Parathyroid adenoma (tissue), 2 donors: ENCODE measurements at regions not wholly inside any gene's neighbourhood (a gene's known extent, or its start where the extent isn't known, plus 50 kb on each side); places are given as distances from the start of the nearest gene placed in this dataset.

Experiments
- H2AFZ ChIP-seq: fragments of 300-600 bp; sonication (generic); one replicate; pipeline ENCODE4 v1.7.0; 2017; ENCODE audit warnings: antibody characterized with exemption, mild to moderate bottlenecking
- H3K27ac ChIP-seq: fragments of 300-600 bp; sonication (generic); one replicate; pipeline ENCODE4 v1.7.0; 2017
- H3K27me3 ChIP-seq: fragments of 300-600 bp; sonication (generic); one replicate; pipeline ENCODE4 v1.7.0; 2017; ENCODE audit warnings: low read length; ENCODE audit not compliant: control insufficient read depth, insufficient read depth
- H3K36me3 ChIP-seq: fragments of 300-600 bp; sonication (generic); one replicate; pipeline ENCODE4 v1.7.0; 2017; ENCODE audit warnings: low read length; ENCODE audit not compliant: control insufficient read depth, insufficient read depth
- H3K4me1 ChIP-seq: fragments of 300-600 bp; sonication (generic); one replicate; pipeline ENCODE4 v1.7.0; 2017; ENCODE audit warnings: control low read depth
- H3K4me2 ChIP-seq: fragments of 300-600 bp; sonication (generic); one replicate; pipeline ENCODE4 v1.7.0; 2017; ENCODE audit warnings: low read length
- H3K4me3 ChIP-seq: fragments of 300-600 bp; sonication (generic); one replicate; pipeline ENCODE4 v1.7.0; 2017; ENCODE audit warnings: low read depth, low read length
- H3K79me2 ChIP-seq: fragments of 300-600 bp; sonication (generic); one replicate; pipeline ENCODE4 v1.7.0; 2017; ENCODE audit warnings: control low read depth
- H3K9ac ChIP-seq: fragments of 300-600 bp; sonication (generic); one replicate; pipeline ENCODE4 v1.7.0; 2017; ENCODE audit warnings: mild to moderate bottlenecking
- H3K9me3 ChIP-seq: fragments of 300-600 bp; sonication (generic); one replicate; pipeline ENCODE4 v1.7.0; 2017; ENCODE audit warnings: low read length; ENCODE audit not compliant: control insufficient read depth
- TF ChIP-seq, protein P1 (sequence below): fragments of 300-600 bp; sonication (generic); IDR thresholded peaks from one replicate; pipeline ENCODE4 v1.7.0; 2017; ENCODE audit warnings: antibody characterized with exemption, mild to moderate bottlenecking
- donor health status: primary hyperparathyroidism.

GRCh38 chr14:44422699-44423098 is 84.4 kb downstream of the FSCB start:
- TF ChIP-seq, protein P1, sequence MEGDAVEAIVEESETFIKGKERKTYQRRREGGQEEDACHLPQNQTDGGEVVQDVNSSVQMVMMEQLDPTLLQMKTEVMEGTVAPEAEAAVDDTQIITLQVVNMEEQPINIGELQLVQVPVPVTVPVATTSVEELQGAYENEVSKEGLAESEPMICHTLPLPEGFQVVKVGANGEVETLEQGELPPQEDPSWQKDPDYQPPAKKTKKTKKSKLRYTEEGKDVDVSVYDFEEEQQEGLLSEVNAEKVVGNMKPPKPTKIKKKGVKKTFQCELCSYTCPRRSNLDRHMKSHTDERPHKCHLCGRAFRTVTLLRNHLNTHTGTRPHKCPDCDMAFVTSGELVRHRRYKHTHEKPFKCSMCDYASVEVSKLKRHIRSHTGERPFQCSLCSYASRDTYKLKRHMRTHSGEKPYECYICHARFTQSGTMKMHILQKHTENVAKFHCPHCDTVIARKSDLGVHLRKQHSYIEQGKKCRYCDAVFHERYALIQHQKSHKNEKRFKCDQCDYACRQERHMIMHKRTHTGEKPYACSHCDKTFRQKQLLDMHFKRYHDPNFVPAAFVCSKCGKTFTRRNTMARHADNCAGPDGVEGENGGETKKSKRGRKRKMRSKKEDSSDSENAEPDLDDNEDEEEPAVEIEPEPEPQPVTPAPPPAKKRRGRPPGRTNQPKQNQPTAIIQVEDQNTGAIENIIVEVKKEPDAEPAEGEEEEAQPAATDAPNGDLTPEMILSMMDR, result no peak
- H3K27me3 ChIP-seq, result no peaks in the 10 kb centered on the region
- no peak overlapping the region for H3K9ac ChIP-seq
- no peak overlapping the region for H3K4me3 ChIP-seq
- no peaks in the 10 kb centered on the region for H3K9me3 ChIP-seq
- no peak overlapping the region for H2AFZ ChIP-seq
- H3K79me2 ChIP-seq, result no peaks in the 10 kb centered on the region
- H3K27ac ChIP-seq, result no peak overlapping the region
- no peaks in the 10 kb centered on the region for H3K36me3 ChIP-seq
- no peak overlapping the region for H3K4me2 ChIP-seq
- no peaks in the 10 kb centered on the region for H3K4me1 ChIP-seq

DNA sequence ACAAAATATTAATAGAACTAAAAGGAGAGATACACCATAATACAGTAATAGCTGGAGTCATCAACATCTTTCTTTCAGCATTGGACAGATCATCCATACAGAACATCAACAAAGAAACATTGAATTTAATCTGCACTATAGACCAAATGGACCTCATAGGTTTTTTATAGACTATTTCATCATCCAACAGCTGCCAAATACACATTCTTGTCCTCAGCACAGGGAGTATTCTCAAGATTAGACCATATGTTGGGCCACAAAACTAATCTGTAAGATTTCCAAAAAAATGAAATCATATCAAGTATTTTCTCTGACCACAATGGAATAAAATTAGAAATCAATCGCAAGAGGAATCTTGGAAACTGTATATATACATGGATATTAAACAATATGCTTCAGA is 86.9 kb downstream of the FSCB start:
- Histone ChIP-seq H3K4me1 (no peaks in the 10 kb centered on the region), H3K4me3 (no peak overlapping the region), H2AFZ (no peak overlapping the region), H3K79me2 (no peaks in the 10 kb centered on the region), H3K4me2 (no peak overlapping the region), H3K9me3 (no peaks in the 10 kb centered on the region), H3K36me3 (no peaks in the 10 kb centered on the region), H3K27me3 (no peaks in the 10 kb centered on the region), H3K27ac (no peak overlapping the region), H3K9ac (no peak overlapping the region)
- TF ChIP-seq, protein P1, result no peak

DNA sequence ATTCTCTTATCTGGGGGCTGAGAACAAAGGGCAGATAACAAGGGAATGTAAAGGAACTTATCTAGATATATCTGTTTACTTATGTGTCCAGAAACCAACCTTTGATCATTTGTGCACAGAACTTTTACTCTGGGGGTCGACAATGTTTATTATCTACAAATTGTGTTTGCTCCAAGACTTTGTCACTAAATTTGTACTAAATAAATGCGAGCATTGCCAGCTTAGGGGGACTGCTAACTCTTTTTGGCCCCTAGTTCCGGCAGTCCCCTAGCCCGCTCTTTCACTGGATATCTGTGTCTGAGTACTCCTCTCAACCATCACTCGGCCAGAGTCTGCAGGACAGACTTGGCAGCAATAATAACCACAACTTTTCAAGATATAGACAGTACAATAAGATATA is 88.2 kb downstream of the FSCB start:
- no peaks in the 10 kb centered on the region for H3K27me3 ChIP-seq
- H3K27ac ChIP-seq, result no peak overlapping the region
- H3K4me1 ChIP-seq, result no peaks in the 10 kb centered on the region
- no peaks in the 10 kb centered on the region for H3K9me3 ChIP-seq
- no peaks in the 10 kb centered on the region for H3K79me2 ChIP-seq
- H3K4me2 ChIP-seq, result no peak overlapping the region
- no peak overlapping the region for H3K9ac ChIP-seq
- TF ChIP-seq, protein P1, result no peak
- no peak overlapping the region for H3K4me3 ChIP-seq
- no peak overlapping the region for H2AFZ ChIP-seq
- H3K36me3 ChIP-seq, result no peaks in the 10 kb centered on the region

DNA sequence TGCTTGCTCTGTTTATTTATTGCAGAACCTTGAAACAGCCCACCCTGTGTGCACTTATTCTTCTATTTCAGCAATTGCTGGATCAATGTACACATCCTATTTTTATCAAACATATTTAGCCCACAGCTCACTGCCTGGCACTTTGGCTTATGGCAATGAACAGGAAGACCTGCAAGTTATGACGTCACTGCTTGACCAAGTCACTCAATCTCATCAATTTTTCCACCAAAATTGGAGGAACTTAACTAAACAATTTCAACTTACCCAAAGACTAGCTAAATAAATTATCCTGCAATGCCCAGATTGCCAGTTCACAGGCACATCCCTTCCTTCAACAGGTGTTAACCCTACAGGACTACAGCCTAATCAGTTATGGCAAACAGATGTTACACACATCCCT is 89.3 kb downstream of the FSCB start:
- Histone ChIP-seq H3K27ac (no peak overlapping the region), H3K79me2 (no peaks in the 10 kb centered on the region), H3K4me1 (no peaks in the 10 kb centered on the region), H3K36me3 (no peaks in the 10 kb centered on the region), H3K4me2 (no peak overlapping the region), H3K9me3 (no peaks in the 10 kb centered on the region), H3K27me3 (no peaks in the 10 kb centered on the region), H3K4me3 (no peak overlapping the region), H3K9ac (no peak overlapping the region), H2AFZ (no peak overlapping the region)
- TF ChIP-seq, protein P1, result no peak

DNA sequence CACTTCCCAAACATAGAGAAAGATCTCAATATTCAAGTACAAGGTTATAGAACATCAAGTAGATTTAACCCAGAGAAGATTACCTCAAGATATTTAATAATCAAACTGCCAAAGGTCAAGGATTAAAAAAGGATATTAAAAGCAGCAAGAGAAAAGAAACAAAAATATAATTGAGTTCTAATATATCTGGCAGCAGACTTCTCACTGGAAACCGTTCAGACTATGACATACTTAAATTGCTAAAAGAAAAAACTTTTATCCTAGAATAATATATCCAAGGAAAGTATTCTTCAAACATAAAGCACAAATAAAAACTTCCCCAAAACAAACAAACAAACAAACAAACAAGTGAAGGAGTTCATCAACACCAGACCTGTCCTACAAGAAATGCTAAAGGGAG is 92.4 kb downstream of the FSCB start:
- no peaks in the 10 kb centered on the region for H3K27me3 ChIP-seq
- H3K4me1 ChIP-seq, result no peaks in the 10 kb centered on the region
- H3K4me2 ChIP-seq, result no peak overlapping the region
- H3K27ac ChIP-seq, result no peak overlapping the region
- no peak overlapping the region for H2AFZ ChIP-seq
- no peak overlapping the region for H3K9ac ChIP-seq
- H3K36me3 ChIP-seq, result no peaks in the 10 kb centered on the region
- no peak overlapping the region for H3K4me3 ChIP-seq
- H3K79me2 ChIP-seq, result no peaks in the 10 kb centered on the region
- H3K9me3 ChIP-seq, result no peaks in the 10 kb centered on the region
- TF ChIP-seq, protein P1, result no peak
